ENCODE measurements at regions not wholly inside any gene's neighbourhood (a gene's known extent, or its start where the extent isn't known, plus 50 kb on each side); places are given as distances from the start of the nearest gene placed in this dataset.

GRCh38 chr21:29228306-29228705 lies 70.4 kb upstream of the BACH1 start:
- DNase-seq: no peak

- no peak for DNase-seq
Measured at GRCh38 chr21:29230551-29231261, 68.0 kb upstream of the BACH1 start.

GRCh38 chr21:29231756-29232529 lies 66.8 kb upstream of the BACH1 start:
- DNase-seq: no peak

GRCh38 chr21:29232530-29233255 lies 66.0 kb upstream of the BACH1 start:
- no peak for DNase-seq

- DNase-seq: no peak
Measured at GRCh38 chr21:29233256-29233546, 65.5 kb upstream of the BACH1 start.

- DNase-seq: peak; percentile 37
Measured at GRCh38 chr21:29233611-29234540, 64.8 kb upstream of the BACH1 start.

- no peak for DNase-seq
Measured at GRCh38 chr21:29235714-29236197, 63.0 kb upstream of the BACH1 start.

GRCh38 chr21:29236201-29236600 lies 62.5 kb upstream of the BACH1 start:
- DNase-seq: no peak

GRCh38 chr21:29237110-29238052 lies 61.3 kb upstream of the BACH1 start:
- no peak for DNase-seq

GRCh38 chr21:29238053-29238966 lies 60.4 kb upstream of the BACH1 start:
- DNase-seq: no peak

- DNase-seq: no peak
Measured at GRCh38 chr21:29238967-29239290, 59.8 kb upstream of the BACH1 start.

GRCh38 chr21:29240136-29240535 lies 58.6 kb upstream of the BACH1 start:
- no peak for DNase-seq

GRCh38 chr21:29242201-29242600 lies 56.5 kb upstream of the BACH1 start:
- no peak for DNase-seq

- DNase-seq: no peak
Measured at GRCh38 chr21:29243188-29243587, 55.5 kb upstream of the BACH1 start.

GRCh38 chr21:29245104-29245643 lies 53.5 kb upstream of the BACH1 start:
- no peak for DNase-seq

GRCh38 chr21:29245863-29246262 lies 52.9 kb upstream of the BACH1 start:
- no peak for DNase-seq

- DNase-seq: no peak
Measured at GRCh38 chr21:29246614-29247013, 52.1 kb upstream of the BACH1 start.

- no peak for DNase-seq
Measured at GRCh38 chr21:29248124-29248523, 50.6 kb upstream of the BACH1 start.
